ENCODE measurements at regions not wholly inside any gene's neighbourhood (a gene's known extent, or its start where the extent isn't known, plus 50 kb on each side); places are given as distances from the start of the nearest gene placed in this dataset.

GRCh38 chr6:91181416-91181815 is 594.5 kb upstream of the MAP3K7 start:
- no peak for TF ChIP-seq CTCF (IDR thresholded peaks at IDR 0.05; ENCODE audit: borderline replicate concordance, insufficient read depth, low read depth, low read length)
- no peak overlapping the region for H3K4me3 ChIP-seq (ENCODE audit: low read depth, low read length)

GRCh38 chr6:91173651-91174050 is 586.8 kb upstream of the MAP3K7 start:
- no peak for TF ChIP-seq CTCF (IDR thresholded peaks at IDR 0.05; ENCODE audit: borderline replicate concordance, insufficient read depth, low read depth, low read length)
- no peak overlapping the region for H3K4me3 ChIP-seq (ENCODE audit: low read depth, low read length)

GRCh38 chr6:91173186-91173585 is 586.3 kb upstream of the MAP3K7 start:
- no peak overlapping the region for H3K4me3 ChIP-seq (ENCODE audit: low read depth, low read length)
- no peak for TF ChIP-seq CTCF (IDR thresholded peaks at IDR 0.05; ENCODE audit: borderline replicate concordance, insufficient read depth, low read depth, low read length)

GRCh38 chr6:91171754-91172462 is 585.0 kb upstream of the MAP3K7 start:
- H3K4me3 ChIP-seq (ENCODE audit: low read depth, low read length): no peak overlapping the region
- TF ChIP-seq CTCF (IDR thresholded peaks at IDR 0.05; ENCODE audit: borderline replicate concordance, insufficient read depth, low read depth, low read length): no peak

- no peak for TF ChIP-seq CTCF (IDR thresholded peaks at IDR 0.05; ENCODE audit: borderline replicate concordance, insufficient read depth, low read depth, low read length)
Measured at GRCh38 chr6:91167846-91168245, 581.0 kb upstream of the MAP3K7 start.

GRCh38 chr6:91166271-91167046 is 579.6 kb upstream of the MAP3K7 start:
- TF ChIP-seq CTCF (IDR thresholded peaks at IDR 0.05; ENCODE audit: borderline replicate concordance, insufficient read depth, low read depth, low read length): no peak
- H3K4me3 ChIP-seq (ENCODE audit: low read depth, low read length): no peak overlapping the region

More at GRCh38 chr6:91167846-91168245, 581.0 kb upstream of the MAP3K7 start:
- no peak overlapping the region for H3K4me3 ChIP-seq (ENCODE audit: low read depth, low read length)

- no peak for TF ChIP-seq CTCF (IDR thresholded peaks at IDR 0.05; ENCODE audit: borderline replicate concordance, insufficient read depth, low read depth, low read length)
- no peak overlapping the region for H3K4me3 ChIP-seq (ENCODE audit: low read depth, low read length)
Measured at GRCh38 chr6:91164105-91164504, 577.2 kb upstream of the MAP3K7 start.

Data from GM12875 (cell line).